ENCODE measurements at regions not wholly inside any gene's neighbourhood (a gene's known extent, or its start where the extent isn't known, plus 50 kb on each side); places are given as distances from the start of the nearest gene placed in this dataset.

GRCh38 chr15:35618260-35619188 is 72.6 kb upstream of the DPH6 start:
- TF ChIP-seq, protein P1, sequence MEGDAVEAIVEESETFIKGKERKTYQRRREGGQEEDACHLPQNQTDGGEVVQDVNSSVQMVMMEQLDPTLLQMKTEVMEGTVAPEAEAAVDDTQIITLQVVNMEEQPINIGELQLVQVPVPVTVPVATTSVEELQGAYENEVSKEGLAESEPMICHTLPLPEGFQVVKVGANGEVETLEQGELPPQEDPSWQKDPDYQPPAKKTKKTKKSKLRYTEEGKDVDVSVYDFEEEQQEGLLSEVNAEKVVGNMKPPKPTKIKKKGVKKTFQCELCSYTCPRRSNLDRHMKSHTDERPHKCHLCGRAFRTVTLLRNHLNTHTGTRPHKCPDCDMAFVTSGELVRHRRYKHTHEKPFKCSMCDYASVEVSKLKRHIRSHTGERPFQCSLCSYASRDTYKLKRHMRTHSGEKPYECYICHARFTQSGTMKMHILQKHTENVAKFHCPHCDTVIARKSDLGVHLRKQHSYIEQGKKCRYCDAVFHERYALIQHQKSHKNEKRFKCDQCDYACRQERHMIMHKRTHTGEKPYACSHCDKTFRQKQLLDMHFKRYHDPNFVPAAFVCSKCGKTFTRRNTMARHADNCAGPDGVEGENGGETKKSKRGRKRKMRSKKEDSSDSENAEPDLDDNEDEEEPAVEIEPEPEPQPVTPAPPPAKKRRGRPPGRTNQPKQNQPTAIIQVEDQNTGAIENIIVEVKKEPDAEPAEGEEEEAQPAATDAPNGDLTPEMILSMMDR (IDR thresholded peaks at IDR 0.05; ENCODE audit: low read depth, low read length, poor library complexity, severe bottlenecking) = no peak
- TF ChIP-seq EZH2phosphoT487 (IDR thresholded peaks at IDR 0.05; ENCODE audit: borderline replicate concordance, low read length) = no peak
